HG02973 (cell line): ENCODE measurements at regions not wholly inside any gene's neighbourhood (a gene's known extent, or its start where the extent isn't known, plus 50 kb on each side); places are given as distances from the start of the nearest gene placed in this dataset.
"Not testable (repeated sequence)": the region's sequence is repeated elsewhere in the genome, so short reads cannot be mapped to it uniquely, and the experiment has no call there.

Experiments used
- ATAC-seq: cut with Tn5 transposase; IDR thresholded peaks from one replicate; pipeline ENCODE4 v1.9.1; 2021; ENCODE audit warnings: moderate library complexity; ENCODE audit not compliant: unreplicated experiment

DNA sequence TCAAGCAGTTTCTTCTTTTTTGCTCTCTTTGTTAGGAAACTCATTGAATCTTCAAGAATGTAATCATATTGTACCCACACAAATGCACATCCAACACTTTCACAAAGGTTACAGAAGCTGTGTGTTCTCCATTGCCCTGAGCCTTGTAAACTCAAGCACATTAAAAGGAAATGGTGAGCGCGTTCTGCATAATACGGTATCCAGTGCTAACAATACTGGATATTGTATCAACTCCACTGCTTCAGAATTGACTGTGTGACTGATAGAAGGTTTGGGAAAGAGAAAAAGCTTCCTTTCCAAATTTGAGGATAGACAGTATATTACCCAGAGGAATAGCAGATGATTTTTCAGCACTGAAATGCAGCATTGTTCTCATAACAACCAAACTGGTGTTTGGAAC lies 268.9 kb upstream of the RBMS3 start:
- no peak for ATAC-seq

DNA sequence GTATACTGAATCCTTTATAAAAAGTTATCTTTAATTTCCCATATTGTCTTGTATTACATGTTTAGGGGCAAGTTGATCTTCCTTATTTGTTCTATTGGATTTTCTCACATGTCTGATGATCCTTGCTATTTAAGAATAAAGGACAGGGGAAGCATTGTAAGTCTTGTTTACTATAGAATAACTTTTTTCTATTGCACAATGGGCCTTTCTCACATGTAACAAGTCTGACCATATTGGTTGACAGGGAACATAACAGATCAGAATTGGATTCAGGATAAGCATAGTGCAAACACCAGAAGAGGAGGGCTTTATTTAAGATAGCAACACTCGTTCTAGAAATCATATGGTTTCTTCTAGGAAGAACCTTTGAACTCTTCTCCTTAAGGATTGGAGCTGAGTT lies 257.9 kb upstream of the RBMS3 start:
- no peak for ATAC-seq

DNA sequence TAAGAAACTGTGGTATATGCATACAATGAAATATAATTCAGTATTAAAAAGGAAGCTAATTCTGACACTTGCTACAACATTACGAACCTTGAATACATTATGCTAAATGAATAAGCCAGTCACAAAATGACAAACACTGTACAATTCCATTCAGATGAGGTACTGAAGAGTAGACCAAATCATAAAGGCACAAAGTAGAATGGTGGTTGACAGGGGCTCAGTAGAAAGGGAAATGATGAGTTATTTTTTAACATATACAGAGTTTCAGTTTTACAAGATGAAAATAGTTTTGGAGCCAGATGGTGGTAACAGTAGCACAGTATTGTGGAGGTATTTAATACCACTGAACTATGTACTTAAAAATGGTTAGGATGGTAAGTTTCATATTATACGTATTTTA lies 254.6 kb upstream of the RBMS3 start:
- ATAC-seq, result peak; percentile 96

DNA sequence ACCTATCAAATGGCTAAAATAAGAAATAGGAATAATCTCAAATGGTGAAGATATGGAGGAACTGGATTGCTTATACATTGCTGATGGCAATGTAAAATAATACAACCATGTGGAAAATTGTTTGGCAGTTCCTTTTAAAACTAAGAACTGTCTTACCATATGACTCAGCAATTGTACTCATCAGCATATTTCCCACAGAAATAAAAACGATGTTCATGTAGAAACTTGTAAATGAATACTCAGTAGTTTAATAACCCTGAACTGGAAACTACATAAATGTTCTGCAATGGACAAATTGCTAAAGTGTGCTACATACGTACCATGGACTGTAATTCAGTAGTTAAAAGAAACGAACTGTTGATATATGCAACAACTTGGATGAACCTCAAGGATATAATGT lies 253.9 kb upstream of the RBMS3 start:
- ATAC-seq, result peak; percentile 40

DNA sequence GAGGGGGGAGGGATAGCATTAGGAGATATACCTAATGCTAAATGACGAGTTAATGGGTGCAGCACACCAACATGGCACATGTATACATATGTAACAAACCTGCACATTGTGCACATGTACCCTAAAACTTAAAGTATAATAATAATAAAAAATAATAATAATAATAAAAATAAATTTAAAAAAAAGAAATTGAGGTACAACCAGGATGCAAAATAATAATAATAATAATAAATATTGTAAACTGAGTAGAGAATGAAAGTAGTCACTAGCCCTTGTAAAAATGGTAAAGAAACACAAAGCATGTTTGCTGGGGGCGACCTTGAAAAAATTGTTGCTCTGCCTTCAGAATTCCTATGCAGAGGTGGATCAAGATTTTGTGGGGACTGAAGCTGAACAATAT lies 249.7 kb upstream of the RBMS3 start:
- not testable (repeated sequence) for ATAC-seq

DNA sequence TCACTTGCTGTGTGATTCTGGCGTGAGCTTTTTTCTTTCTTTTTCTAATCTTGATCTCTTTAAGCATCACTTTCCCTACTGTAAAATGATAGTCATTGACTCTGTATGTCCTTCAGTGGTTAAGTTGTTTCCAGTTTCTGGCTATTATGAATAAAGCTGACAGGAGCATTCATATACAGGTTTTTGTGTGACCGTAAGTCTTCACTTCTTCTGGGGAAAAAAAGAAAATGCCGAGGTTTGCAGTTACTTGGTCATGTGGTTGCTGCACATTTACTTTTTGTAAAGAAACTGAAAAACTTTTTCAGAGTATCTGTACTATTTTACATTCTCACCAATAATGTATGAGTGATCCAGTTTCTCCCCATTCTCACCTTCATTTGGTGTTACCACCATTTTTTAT lies 247.4 kb upstream of the RBMS3 start:
- ATAC-seq, result no peak

DNA sequence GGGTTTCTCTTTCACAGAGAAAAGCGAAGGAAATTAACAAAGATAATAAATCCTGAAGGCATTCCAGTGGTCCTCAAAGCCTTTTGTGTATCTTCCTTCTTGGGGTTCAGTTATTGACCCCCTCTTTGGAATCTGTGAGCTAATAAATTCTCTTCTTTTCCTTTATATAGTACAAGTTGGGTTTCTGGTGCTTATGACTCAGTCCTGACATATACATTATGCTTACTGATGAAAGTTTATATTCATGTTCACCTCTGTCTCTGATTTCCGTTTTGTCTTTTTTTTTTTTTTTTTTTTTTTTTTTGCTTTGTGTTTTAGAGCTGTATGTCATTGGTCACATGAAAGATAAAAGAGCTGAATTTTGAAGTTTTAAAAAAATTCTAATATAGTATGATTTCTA lies 230.7 kb upstream of the RBMS3 start:
- ATAC-seq, result no peak

DNA sequence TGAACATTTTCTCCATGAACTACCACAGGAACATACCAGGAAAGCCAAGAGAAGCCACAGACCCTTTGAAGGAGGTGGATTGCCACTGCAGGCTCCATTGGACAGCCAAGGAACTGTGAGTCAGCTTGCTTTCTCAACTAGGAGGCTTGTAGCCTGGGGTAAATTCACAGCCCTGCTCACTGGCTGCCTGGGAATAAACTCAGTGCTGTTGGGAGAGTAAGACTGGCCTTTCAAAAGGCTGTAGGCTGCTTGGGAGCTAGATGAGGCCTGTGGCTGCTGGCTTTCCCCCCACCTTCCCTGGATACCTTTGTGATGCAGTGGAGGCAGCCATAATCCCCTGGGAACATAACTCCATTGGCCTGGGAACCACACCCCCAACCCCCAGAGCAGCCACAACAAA lies 223.5 kb upstream of the RBMS3 start:
- no peak for ATAC-seq

DNA sequence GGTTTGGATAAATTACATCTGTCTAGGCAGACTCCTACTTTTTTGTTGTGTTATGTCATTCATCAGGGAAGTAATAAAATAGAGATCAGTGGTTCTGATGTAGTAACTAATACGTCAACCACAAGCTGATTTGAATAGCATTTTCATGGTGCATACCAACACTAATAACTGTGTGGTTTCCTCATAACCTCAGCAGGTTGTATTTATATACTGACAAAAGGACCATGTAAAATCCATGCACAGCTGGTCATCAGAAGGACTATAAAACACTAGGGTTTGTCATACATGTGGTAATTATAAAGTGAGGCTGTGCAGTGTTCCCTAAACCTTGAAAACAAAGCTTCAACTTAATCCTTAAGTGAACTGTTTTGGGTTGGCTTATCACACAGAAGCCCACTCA lies 216.8 kb upstream of the RBMS3 start:
- no peak for ATAC-seq

DNA sequence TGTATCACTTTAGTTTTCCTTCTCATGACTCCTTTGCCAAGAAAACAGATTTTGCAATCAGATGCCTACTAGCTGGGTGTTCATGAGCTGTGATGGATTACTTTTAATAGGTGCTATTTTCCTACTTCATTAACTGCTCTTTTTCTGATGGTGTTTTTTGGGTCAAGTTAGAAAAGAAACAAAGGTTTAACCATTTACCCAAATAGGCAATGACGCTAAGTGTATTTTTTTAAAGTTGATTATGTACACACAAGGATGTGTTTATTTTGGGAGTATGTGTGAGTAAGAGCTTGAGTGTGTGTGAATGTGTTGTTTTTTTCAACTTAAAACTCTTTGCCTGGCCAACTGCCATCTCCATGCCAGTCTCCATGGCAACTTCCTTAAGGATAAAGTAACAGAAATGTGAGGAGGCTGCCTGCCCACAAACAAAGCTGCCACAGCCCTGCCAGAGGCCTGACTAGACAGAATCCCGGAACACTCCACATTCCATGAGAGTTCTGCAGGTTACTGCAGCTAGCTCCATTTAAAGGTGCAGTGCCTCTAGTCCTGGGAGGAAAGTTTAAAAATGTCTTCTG lies 215.6 kb upstream of the RBMS3 start:
- no peak for ATAC-seq

DNA sequence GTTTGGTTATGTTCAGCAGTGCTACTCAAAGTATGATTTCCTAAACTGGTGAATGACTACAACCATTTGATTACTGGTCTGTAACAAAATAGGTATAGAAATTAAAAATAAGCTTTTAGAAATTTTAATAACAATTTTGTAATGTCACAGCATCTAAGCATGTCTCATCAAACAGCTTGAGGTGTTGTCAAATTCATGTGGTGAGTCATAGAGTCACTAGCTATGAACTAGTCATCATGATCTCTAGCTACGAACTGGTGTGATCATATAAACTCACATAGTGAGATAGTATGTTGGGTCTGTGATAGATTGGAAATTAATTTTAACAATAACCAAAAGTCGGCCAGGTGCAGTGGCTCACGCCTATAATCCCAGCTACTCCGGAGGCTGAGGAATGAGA lies 213.9 kb upstream of the RBMS3 start:
- no peak for ATAC-seq

DNA sequence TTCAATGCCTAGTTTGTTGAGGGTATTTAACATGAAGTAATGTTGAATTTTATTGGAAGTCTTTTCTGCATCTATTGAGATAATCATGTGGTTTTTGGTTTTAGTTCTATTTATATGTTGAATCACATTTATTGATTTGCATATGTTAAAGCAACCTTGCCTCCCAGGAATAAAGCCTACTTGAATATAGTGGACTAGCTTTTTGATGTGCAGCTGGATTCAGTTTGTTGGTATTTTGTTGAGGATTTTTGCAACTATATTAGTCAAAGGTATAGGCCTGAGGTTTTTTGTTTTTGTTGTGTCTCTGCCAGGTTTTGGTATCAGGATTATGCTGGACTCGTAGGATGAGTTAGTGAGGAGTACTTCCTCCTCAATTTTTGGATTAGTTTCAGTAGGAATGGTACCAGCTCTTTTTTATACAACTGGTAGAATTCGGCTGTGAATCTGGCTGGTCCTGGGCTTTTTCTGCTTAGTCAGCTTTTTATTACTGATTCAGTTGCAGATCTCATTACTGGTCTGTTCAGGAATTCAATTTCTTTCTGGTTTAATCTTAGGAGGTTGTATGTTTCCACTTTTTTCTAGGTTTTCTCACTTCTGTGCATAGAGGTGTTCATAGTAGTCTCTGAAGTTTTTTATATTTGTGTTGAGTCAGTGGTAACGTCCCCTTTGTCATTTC lies 209.8 kb upstream of the RBMS3 start:
- ATAC-seq, result no peak

DNA sequence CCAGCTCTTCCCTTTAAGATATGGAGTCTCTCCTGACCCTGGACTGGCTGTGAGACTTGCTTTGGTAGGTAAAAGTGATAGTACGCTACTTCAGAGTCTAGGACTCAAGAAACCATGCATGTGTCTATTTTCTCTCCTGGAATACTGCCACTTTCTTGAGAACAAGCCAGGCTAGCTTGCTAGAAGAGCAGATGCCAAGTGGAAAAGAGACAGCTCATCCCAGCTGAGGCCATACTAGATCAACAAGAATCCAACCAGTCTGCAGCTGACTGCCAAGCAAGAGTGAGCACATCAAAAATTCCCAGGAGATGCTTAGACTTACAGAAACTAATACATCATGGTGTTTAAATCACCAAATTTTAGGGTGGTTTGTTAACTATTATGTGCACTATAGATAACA lies 208.3 kb upstream of the RBMS3 start:
- no peak for ATAC-seq

DNA sequence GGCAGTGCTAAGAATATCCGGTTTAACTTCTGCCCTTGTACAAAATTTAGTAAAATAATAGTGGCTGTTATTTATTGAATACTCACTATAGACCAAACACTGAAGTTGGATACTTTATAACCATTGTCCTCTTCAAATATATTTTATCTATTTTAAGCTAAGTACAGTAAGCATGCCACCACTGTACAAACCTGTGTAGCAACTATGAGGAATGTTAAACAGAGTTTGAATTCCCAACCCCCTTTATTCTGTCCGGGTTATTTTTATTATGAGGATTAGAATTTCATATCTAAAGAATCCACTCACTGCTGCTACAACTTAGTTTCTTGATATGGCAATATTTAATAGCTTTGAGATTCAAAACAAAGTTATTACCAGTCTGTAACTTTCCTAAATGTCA lies 203.5 kb upstream of the RBMS3 start:
- ATAC-seq, result no peak

DNA sequence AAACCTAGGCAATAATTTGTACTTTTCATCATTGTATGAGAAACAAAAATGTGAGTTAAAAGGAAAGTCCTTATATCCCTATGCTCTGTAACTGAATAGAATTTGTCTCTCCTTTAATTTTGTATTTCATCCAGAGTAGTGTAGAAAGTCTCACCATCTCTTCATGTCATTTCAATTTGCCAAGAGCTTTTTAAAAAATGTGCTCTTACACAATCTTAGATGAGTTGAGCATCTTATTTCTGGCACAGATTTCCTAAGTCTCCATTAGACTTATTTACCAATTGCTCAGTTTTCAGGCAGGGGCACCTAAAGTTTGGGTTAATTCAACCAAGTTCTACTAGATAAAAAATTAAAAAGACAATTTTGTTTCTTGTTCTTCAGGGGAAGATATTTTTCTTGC lies 201.5 kb upstream of the RBMS3 start:
- no peak for ATAC-seq

DNA sequence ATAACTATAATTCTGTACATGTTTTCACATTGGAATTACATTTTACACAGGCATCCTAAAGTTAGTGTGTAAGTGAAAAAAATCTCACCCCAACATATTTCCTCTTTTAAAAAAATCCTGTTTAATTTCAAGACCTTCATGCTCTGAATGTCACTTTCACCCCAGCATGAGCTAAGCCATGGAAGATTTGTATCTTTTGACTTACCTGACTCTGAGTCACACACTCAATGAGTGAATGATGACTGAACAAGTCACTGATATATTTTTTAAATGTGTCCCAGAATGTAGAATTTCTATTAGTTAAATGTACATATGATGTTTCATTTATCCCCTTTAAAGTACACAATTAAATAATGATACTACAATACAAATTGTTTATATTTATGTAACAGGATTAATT lies 199.9 kb upstream of the RBMS3 start:
- no peak for ATAC-seq

DNA sequence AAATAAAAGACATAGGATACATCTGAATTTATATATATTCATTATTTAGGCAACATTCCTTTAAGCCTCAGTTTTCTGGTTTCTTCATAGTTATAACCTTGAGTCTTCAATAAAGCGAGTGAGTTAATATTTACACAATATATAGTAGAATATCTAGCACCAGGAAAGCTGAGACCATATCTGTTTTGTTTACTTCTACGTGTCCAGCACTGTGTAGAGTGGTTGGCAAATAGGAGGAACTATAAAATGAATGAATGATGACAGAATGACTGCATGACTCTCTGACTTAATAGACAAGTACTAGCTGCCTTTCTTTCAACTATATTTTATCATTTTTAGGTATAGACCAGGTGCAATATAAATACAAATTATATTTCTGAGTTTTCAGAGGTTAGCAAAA lies 197.8 kb upstream of the RBMS3 start:
- ATAC-seq, result no peak

DNA sequence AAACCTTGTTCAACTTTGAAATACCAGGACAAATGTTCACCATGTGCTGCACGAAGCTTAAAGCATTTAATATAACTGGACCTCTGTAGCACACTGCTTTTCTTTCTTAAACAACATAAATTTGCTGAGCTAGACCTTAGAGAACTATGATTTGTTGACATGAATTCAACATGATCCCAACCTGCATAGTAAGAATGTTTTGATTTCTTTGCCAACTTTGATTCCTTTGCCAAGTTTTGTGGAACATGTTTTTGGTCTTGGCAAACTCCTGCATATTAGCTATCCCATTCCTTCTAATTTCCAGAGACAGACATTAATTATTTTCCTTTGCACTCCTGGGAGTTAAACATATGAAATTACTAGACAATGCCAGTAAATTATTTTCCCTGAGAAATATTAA lies 197.2 kb upstream of the RBMS3 start:
- ATAC-seq, result no peak

DNA sequence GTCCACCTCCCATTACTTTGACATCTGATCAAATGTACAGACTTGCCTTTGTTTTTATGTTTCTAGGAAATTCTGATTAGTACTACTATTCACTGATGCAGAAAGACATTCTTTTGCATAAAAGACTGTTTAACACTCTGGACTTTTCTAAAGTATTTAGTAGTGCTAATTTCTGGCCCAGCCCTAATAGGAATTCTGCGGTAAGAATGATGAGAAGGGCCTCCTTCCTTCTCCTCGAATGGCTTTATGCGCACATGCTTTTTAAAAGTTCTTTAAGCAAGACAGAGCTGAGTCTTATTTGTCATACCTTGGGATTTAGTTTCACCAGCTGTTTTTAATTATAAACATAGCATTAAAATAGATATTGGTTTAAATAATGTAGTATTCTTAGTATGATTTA lies 192.3 kb upstream of the RBMS3 start:
- no peak for ATAC-seq

DNA sequence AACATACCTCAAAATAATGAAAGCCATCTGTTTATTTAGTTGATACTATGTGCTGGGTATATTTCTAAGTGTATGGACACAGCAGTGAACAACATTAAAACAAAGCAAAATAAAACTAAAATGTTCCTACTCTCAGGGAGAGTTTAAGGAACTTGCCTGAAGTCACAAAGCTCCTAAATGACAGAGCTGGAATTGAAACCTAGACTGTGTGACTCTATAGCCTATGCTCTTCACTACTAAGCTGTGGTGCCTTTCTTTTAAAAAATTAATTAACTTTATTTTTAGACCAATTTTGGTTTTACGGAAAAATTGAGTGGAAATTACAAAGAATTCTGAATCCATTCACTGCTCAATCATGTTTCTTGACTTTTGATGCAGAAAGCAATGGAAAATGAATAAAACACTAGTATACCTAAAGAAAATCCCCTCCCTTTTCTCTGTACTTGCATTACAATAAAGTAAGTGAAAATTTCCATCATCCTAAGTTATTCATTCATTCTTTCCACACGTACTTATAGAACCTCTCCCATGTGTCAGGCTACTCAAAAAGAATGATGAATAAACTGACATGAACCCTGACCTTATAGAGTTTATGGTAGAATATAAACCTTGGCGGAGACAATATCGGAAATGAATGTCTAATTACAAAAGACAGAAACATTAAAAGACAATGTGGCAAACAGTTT lies 189.8 kb upstream of the RBMS3 start:
- ATAC-seq, result no peak

DNA sequence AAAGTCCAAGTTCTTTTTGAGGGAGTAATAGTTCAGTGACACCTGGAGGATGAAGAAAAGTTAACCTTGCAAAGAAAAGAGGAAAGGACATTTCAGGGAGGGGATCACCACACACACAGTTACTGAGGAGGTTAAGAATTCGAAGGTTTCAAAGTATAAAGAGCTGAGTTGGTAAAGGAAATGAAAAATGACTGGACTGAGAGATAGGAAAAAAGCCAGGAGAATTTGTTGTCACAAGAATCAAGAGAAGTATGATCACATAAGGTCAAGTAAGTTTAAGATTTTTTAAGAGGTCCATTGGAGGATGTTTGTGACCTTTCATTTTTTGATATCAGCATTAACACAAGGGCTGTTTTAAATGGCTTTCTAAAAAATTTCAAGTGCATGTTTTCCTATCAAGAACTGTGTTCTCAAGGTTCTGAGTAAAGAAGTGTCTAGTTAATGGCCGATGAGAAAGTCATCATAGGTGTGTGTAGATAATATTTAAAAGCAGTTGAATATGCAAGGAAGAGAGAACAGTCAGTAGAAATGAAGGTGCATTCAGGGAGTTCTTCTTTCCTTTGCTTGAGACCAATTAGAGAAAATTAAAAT lies 189.2 kb upstream of the RBMS3 start:
- ATAC-seq, result no peak

DNA sequence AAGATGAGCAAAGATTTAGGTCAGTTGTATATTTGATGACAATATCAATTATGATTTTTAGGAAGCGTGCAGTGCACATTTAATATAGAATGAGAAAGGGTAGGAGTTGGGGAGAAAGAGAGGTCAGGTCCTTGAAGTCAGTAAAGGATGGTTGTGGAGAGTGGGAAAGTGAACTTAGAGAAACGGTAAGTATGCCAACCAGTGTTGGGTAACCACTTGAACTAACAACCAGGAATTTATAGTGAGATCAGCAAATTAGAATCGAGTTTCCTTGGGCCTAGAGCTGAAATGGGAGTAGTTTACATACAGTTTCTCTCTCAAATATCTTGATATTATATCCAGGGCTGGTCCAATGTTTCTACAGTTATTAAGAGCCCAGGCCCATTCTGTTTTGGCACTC lies 188.5 kb upstream of the RBMS3 start:
- no peak for ATAC-seq
